Esophagus squamous epithelium (tissue), 5 donors: ENCODE measurements at regions not wholly inside any gene's neighbourhood (a gene's known extent, or its start where the extent isn't known, plus 50 kb on each side); places are given as distances from the start of the nearest gene placed in this dataset.

Experiments
- DNase-seq: peaks from one replicate; lab custom pipeline; 2025; lab: John Stamatoyannopoulos, UW
- H3K27ac ChIP-seq, 4 donors: fragments of 200-600 bp; sonication (generic); one replicate each; pipeline ENCODE4 v1.5.1; 2016 to 2019; ENCODE audit warnings: mild to moderate bottlenecking in 1 of 4
- H3K27me3 ChIP-seq, 4 donors: fragments of 200-600 bp; sonication (generic); 1 replicate in 3 of 4; 2 replicates in 1 of 4; pipeline versions ENCODE4 v1.5.1 to v1.6.0; 2017 to 2021; ENCODE audit warnings: antibody characterized with exemption in 1 of 4
- H3K36me3 ChIP-seq, 3 donors: fragments of 200-600 bp; sonication (generic); one replicate each; pipeline ENCODE4 v1.5.1; 2016 to 2019
- H3K4me1 ChIP-seq, 3 donors: fragments of 200-600 bp; sonication (generic); one replicate each; pipeline ENCODE4 v1.5.1; 2017 to 2019
- H3K4me3 ChIP-seq, 4 donors: fragments of 200-600 bp; sonication (generic); 1 replicate in 3 of 4; 2 replicates in 1 of 4; pipeline ENCODE4 v1.5.1; 2016 to 2019; ENCODE audit warnings: mild to moderate bottlenecking in 2 of 4, moderate library complexity in 1 of 4
- H3K9me3 ChIP-seq, 3 donors: fragments of 200-600 bp; sonication (generic); one replicate each; pipeline ENCODE4 v1.5.1; 2016 to 2019
- CTCF ChIP-seq, 6 experiments: fragments of 450-650 bp in 4 of 6; fragments of 200-600 bp in 2 of 6; sonication (generic) in 2 of 6; IDR thresholded peaks; one replicate each; pipeline ENCODE4 v1.5.1; 2016 to 2019; ENCODE audit warnings: antibody characterized with exemption in 6 of 6, mild to moderate bottlenecking in 4 of 6, moderate library complexity in 4 of 6
- POLR2A ChIP-seq, 4 donors: fragments of 450-650 bp; IDR thresholded peaks; one replicate each; pipeline ENCODE4 v1.6.1; 2017; ENCODE audit warnings: antibody characterized with exemption in 4 of 4, mild to moderate bottlenecking in 4 of 4, moderate library complexity in 3 of 4
- WGBS, 2 donors: methylation state at CpG; one replicate each; pipeline ENCODE4 v1.1.5; 2018; 5-methylcytosine and 5-hydroxymethylcytosine counted together
- intact Hi-C: fragments of 100-400 bp; cut with DNase I; formaldehyde crosslinking; loops from one replicate; pipeline ENCODE4 v1.15.0; 2022
- donor health status: DM: yes; HTN: yes; CAD: no.

- H3K4me3 ChIP-seq: no peak overlapping the region
- no peaks in the 10 kb centered on the region for H3K4me1 ChIP-seq
- no peak for DNase-seq
- no peak for TF ChIP-seq CTCF (IDR thresholded peaks at IDR 0.05)
- TF ChIP-seq POLR2A (IDR thresholded peaks at IDR 0.05): no peak
- H3K9me3 ChIP-seq: no peaks in the 10 kb centered on the region
- intact Hi-C loops: no loop called here
- no peak overlapping the region for H3K27ac ChIP-seq
- H3K27me3 ChIP-seq: no peaks in the 10 kb centered on the region
- no peaks in the 10 kb centered on the region for H3K36me3 ChIP-seq
- WGBS, 2 donors: 72 to 80% methylated on average over 4 of the region's 4 CpGs
Measured at GRCh38 chr6:137545073-137545472, 50.9 kb upstream of the OLIG3 start.

- H3K9me3 ChIP-seq: no peaks in the 10 kb centered on the region
- WGBS, 2 donors: 55 to 57% methylated on average over 1 of the region's 1 CpG
- H3K4me1 ChIP-seq: no peaks in the 10 kb centered on the region
- intact Hi-C loops: no loop called here
- TF ChIP-seq CTCF (IDR thresholded peaks at IDR 0.05): no peak
- TF ChIP-seq POLR2A (IDR thresholded peaks at IDR 0.05): no peak
- H3K27ac ChIP-seq: no peak overlapping the region
- H3K27me3 ChIP-seq: peaks cover 0 to 6% (median 0%) of the 10 kb centered on the region in 4 donors
- DNase-seq: no peak
- H3K4me3 ChIP-seq: no peak overlapping the region
- no peaks in the 10 kb centered on the region for H3K36me3 ChIP-seq
Measured at GRCh38 chr6:137547186-137547585, 53.0 kb upstream of the OLIG3 start.

GRCh38 chr6:137547601-137548000 is 53.4 kb upstream of the OLIG3 start:
- intact Hi-C loops: no loop called here
- H3K4me1 ChIP-seq: no peaks in the 10 kb centered on the region
- H3K27ac ChIP-seq: no peak overlapping the region
- peaks cover 0 to 6% (median 0%) of the 10 kb centered on the region in 4 donors for H3K27me3 ChIP-seq
- H3K9me3 ChIP-seq: no peaks in the 10 kb centered on the region
- H3K4me3 ChIP-seq: no peak overlapping the region
- no peak for DNase-seq
- no peaks in the 10 kb centered on the region for H3K36me3 ChIP-seq
- WGBS, 2 donors: 44 to 53% methylated on average over 1 of the region's 1 CpG
- TF ChIP-seq CTCF (IDR thresholded peaks at IDR 0.05) (no peak), POLR2A (IDR thresholded peaks at IDR 0.05) (no peak)

- intact Hi-C loops: no loop called here
- H3K27me3 ChIP-seq: peaks cover 0 to 6% (median 0%) of the 10 kb centered on the region in 4 donors
- DNase-seq: no peak
- no peak overlapping the region for H3K4me3 ChIP-seq
- no peaks in the 10 kb centered on the region for H3K36me3 ChIP-seq
- 70 to 72% methylated on average over 2 of the region's 2 CpGs for WGBS, 2 donors
- no peak overlapping the region for H3K27ac ChIP-seq
- no peaks in the 10 kb centered on the region for H3K9me3 ChIP-seq
- TF ChIP-seq CTCF (IDR thresholded peaks at IDR 0.05) (no peak), POLR2A (IDR thresholded peaks at IDR 0.05) (no peak)
- H3K4me1 ChIP-seq: no peaks in the 10 kb centered on the region
Measured at GRCh38 chr6:137549106-137549505, 54.9 kb upstream of the OLIG3 start.

- Histone ChIP-seq H3K27me3 (peaks cover 0 to 6% (median 0%) of the 10 kb centered on the region in 4 donors), H3K4me1 (no peaks in the 10 kb centered on the region), H3K27ac (no peak overlapping the region), H3K36me3 (no peaks in the 10 kb centered on the region), H3K4me3 (no peak overlapping the region), H3K9me3 (no peaks in the 10 kb centered on the region)
- TF ChIP-seq POLR2A (IDR thresholded peaks at IDR 0.05): no peak
- TF ChIP-seq CTCF (IDR thresholded peaks at IDR 0.05): no peak
- DNase-seq: no peak
- intact Hi-C loops: no loop called here
- WGBS, 2 donors: 34 to 44% methylated on average over 4 of the region's 4 CpGs
Measured at GRCh38 chr6:137550535-137550934, 56.3 kb upstream of the OLIG3 start.
